ENCODE measurements at regions not wholly inside any gene's neighbourhood (a gene's known extent, or its start where the extent isn't known, plus 50 kb on each side); places are given as distances from the start of the nearest gene placed in this dataset.

- H3K56ac ChIP-seq (replicated peaks; ENCODE audit: insufficient read length, low read depth, low read length): no peak overlapping the region
- no peak overlapping the region for H3K14ac ChIP-seq (ENCODE audit: insufficient read length)
- H3K4me3 ChIP-seq (ENCODE audit: extremely low read depth in 1 of 4, insufficient read depth in 2 of 4, low read depth in 3 of 4, low read length in 4 of 4): no peak overlapping the region
- no peak overlapping the region for H3K27ac ChIP-seq (ENCODE audit: low read depth, low read length)
- DNase-seq (ENCODE audit: low read depth in 1 of 2, low spot score in 2 of 2): no peak
- 88% methylated on average over 2 of the region's 2 CpGs; no CpG with 5 or more reads in 1 of the 2 experiments for WGBS, 2 experiments (ENCODE audit: extremely low coverage in 1 of 2, insufficient coverage in 1 of 2, insufficient read length in 1 of 2, insufficient replicate concordance in 2 of 2, low coverage in 1 of 2, low lambda C conversion rate in 2 of 2, missing lambda C conversion rate in 1 of 2)
- peaks cover 40 to 56% of the 10 kb centered on the region in 2 experiments for H3K9me3 ChIP-seq (ENCODE audit: insufficient read depth in 2 of 2, low read depth in 1 of 2, low read length in 1 of 2)
- no peaks in the 10 kb centered on the region for H3K79me1 ChIP-seq (ENCODE audit: low read depth, low read length)
- H3K23ac ChIP-seq (ENCODE audit: insufficient read length): no peak overlapping the region
- ChIA-PET POLR2A (ENCODE audit: partially characterized antibody) (no interaction called here), CTCF (ENCODE audit: partially characterized antibody) (no interaction called here)
- H2BK20ac ChIP-seq (ENCODE audit: low read length): no peak overlapping the region
- no peak for FAIRE-seq
- no peak overlapping the region for H3K4me2 ChIP-seq (ENCODE audit: insufficient read depth in 1 of 2, low read depth in 2 of 2, low read length in 2 of 2)
- no peak overlapping the region for H3K9ac ChIP-seq (replicated peaks in 1 of 4; ENCODE audit: extremely low read depth in 1 of 4, low read depth in 3 of 4, low read length in 3 of 4)
- H3K36me3 ChIP-seq (ENCODE audit: control insufficient read depth in 2 of 4, insufficient read depth in 4 of 4, low read length in 3 of 4): peaks cover 0 to 6% (median 0%) of the 10 kb centered on the region in 4 experiments; a peak in 2 of 8 replicates
- no peak overlapping the region for H2BK15ac ChIP-seq (ENCODE audit: low read length)
- H3K27me3 ChIP-seq (replicated peaks in 1 of 4; ENCODE audit: control insufficient read depth in 3 of 4, extremely low read depth in 1 of 4, insufficient read depth in 3 of 4, low read length in 3 of 4): no peaks in the 10 kb centered on the region
- no peak overlapping the region for H3K4ac ChIP-seq (replicated peaks; ENCODE audit: insufficient read length, low read depth, low read length)
- no peak overlapping the region for H4K8ac ChIP-seq (ENCODE audit: extremely low read depth, insufficient read depth, low read length)
- no peaks in the 10 kb centered on the region for H4K20me1 ChIP-seq (replicated peaks in 1 of 2; ENCODE audit: control insufficient read depth in 1 of 2, insufficient read depth in 2 of 2, low read length in 2 of 2)
- H2BK12ac ChIP-seq (ENCODE audit: low read depth, low read length): no peak overlapping the region
- no peak overlapping the region for H2BK120ac ChIP-seq (replicated peaks; ENCODE audit: low read depth, low read length)
- H4K91ac ChIP-seq (replicated peaks; ENCODE audit: insufficient read length, low read length): no peak overlapping the region
- H2AFZ ChIP-seq (ENCODE audit: low read length): no peak overlapping the region
- no peak overlapping the region for H4K5ac ChIP-seq (ENCODE audit: insufficient read length, low read depth, low read length)
- H3K23me2 ChIP-seq (ENCODE audit: low read depth, low read length): no peaks in the 10 kb centered on the region
- no peaks in the 10 kb centered on the region for H3K79me2 ChIP-seq (ENCODE audit: control insufficient read depth in 1 of 2, insufficient read depth in 2 of 2, low read length in 2 of 2)
- no peak overlapping the region for H2BK5ac ChIP-seq (ENCODE audit: low read depth, low read length)
- no peak overlapping the region for H3K18ac ChIP-seq (ENCODE audit: extremely low read depth, low read length)
- H3K4me1 ChIP-seq (replicated peaks in 1 of 4; ENCODE audit: control insufficient read depth in 3 of 4, insufficient read depth in 4 of 4, low read length in 3 of 4): no peaks in the 10 kb centered on the region
- no peak overlapping the region for H2AK5ac ChIP-seq (ENCODE audit: low read depth, low read length)
- TF ChIP-seq PHF8 (conservative IDR thresholded peaks at IDR 0.05; ENCODE audit: low read depth, low read length) (no peak), USF2 (IDR thresholded peaks at IDR 0.05; ENCODE audit: low read length) (no peak), BRCA1 (IDR thresholded peaks at IDR 0.05; ENCODE audit: low read depth, low read length) (no peak), MAFK (IDR thresholded peaks at IDR 0.05; ENCODE audit: low read depth, low read length) (no peak), SP4 (IDR thresholded peaks at IDR 0.05; ENCODE audit: low read length) (no peak), ATF3 (IDR thresholded peaks at IDR 0.05; ENCODE audit: insufficient read depth, low read depth, low read length) (no peak), KDM1A (IDR thresholded peaks at IDR 0.05; ENCODE audit: borderline replicate concordance, low read length) (no peak), FOSL1 (IDR thresholded peaks at IDR 0.05; ENCODE audit: insufficient read depth, low read depth, low read length) (no peak), NRF1 (IDR thresholded peaks at IDR 0.05; ENCODE audit: low read depth, low read length) (no peak), TAF7 (optimal IDR thresholded peaks at IDR 0.05; ENCODE audit: borderline replicate concordance, low read depth, low read length) (no peak), POU5F1 (IDR thresholded peaks at IDR 0.05; ENCODE audit: low read depth, low read length) (no peak), BACH1 (IDR thresholded peaks at IDR 0.05; ENCODE audit: low read length) (no peak), E2F6 (IDR thresholded peaks at IDR 0.05) (no peak), TAF1 (IDR thresholded peaks at IDR 0.05; ENCODE audit: low read depth, low read length) (no peak)
Measured at GRCh38 chr16:31764103-31764502, 109.5 kb upstream of the ZNF267 start.
